ENCODE measurements at regions not wholly inside any gene's neighbourhood (a gene's known extent, or its start where the extent isn't known, plus 50 kb on each side); places are given as distances from the start of the nearest gene placed in this dataset.
"Not testable (repeated sequence)": the region's sequence is repeated elsewhere in the genome, so short reads cannot be mapped to it uniquely, and the experiment has no call there.

- Histone ChIP-seq H2AFZ (ENCODE audit: low read length) (peak overlapping the region; percentile 80), H4K20me1 (ENCODE audit: insufficient read depth, low read length) (no peaks in the 10 kb centered on the region), H3K79me2 (ENCODE audit: insufficient read depth, low read length) (no peaks in the 10 kb centered on the region), H3K4me2 (ENCODE audit: insufficient read depth, low read length) (peak overlapping the region; percentile 76), H3K4me1 (ENCODE audit: insufficient read depth, low read length) (peaks cover 6% of the 10 kb centered on the region), H3K27me3 (ENCODE audit: insufficient read depth, low read length) (peaks cover 8% of the 10 kb centered on the region), H3K27ac (ENCODE audit: low read depth, low read length) (no peak overlapping the region), H3K9me3 (ENCODE audit: low read depth, low read length) (no peaks in the 10 kb centered on the region), H3K36me3 (ENCODE audit: insufficient read depth, low read length) (no peaks in the 10 kb centered on the region), H3K4me3 (ENCODE audit: insufficient read depth, low read length) (peak overlapping the region; percentile 66)
- no peak for DNase-seq (ENCODE audit: insufficient read length, low spot score, missing footprints)
- no peak for TF ChIP-seq CTCF (IDR thresholded peaks at IDR 0.05; ENCODE audit: extremely low read depth, low read depth, low read length)
Measured at GRCh38 chr2:741195-741496, 63.9 kb upstream of the TMEM18 start.

GRCh38 chr2:740322-741194 is 63.4 kb upstream of the TMEM18 start:
- DNase-seq (ENCODE audit: insufficient read length, low spot score, missing footprints), result peak; percentile 87
- not testable (repeated sequence) for H3K9me3 ChIP-seq (ENCODE audit: low read depth, low read length); H3K4me1 ChIP-seq (ENCODE audit: insufficient read depth, low read length); H3K27me3 ChIP-seq (ENCODE audit: insufficient read depth, low read length); H3K36me3 ChIP-seq (ENCODE audit: insufficient read depth, low read length); H4K20me1 ChIP-seq (ENCODE audit: insufficient read depth, low read length); H3K79me2 ChIP-seq (ENCODE audit: insufficient read depth, low read length); H3K27ac ChIP-seq (ENCODE audit: low read depth, low read length)
- peak overlapping the region; percentile 76 for H3K4me2 ChIP-seq (ENCODE audit: insufficient read depth, low read length)
- H2AFZ ChIP-seq (ENCODE audit: low read length), result peak overlapping the region; percentile 80
- H3K4me3 ChIP-seq (ENCODE audit: insufficient read depth, low read length), result peak overlapping the region; percentile 66

GRCh38 chr2:739864-740321 is 62.7 kb upstream of the TMEM18 start:
- peak overlapping the region; percentile 66 for H3K4me3 ChIP-seq (ENCODE audit: insufficient read depth, low read length)
- H3K4me2 ChIP-seq (ENCODE audit: insufficient read depth, low read length), result peak overlapping the region; percentile 76

GRCh38 chr2:736939-737338 is 59.7 kb upstream of the TMEM18 start:
- no peak for TF ChIP-seq CTCF (IDR thresholded peaks at IDR 0.05; ENCODE audit: extremely low read depth, low read depth, low read length)
- Histone ChIP-seq H3K4me3 (ENCODE audit: insufficient read depth, low read length) (no peak overlapping the region), H3K27me3 (ENCODE audit: insufficient read depth, low read length) (no peaks in the 10 kb centered on the region), H2AFZ (ENCODE audit: low read length) (no peak overlapping the region), H3K9me3 (ENCODE audit: low read depth, low read length) (no peaks in the 10 kb centered on the region), H3K4me2 (ENCODE audit: insufficient read depth, low read length) (no peak overlapping the region), H3K36me3 (ENCODE audit: insufficient read depth, low read length) (no peaks in the 10 kb centered on the region), H3K27ac (ENCODE audit: low read depth, low read length) (no peak overlapping the region), H3K4me1 (ENCODE audit: insufficient read depth, low read length) (peaks cover 6% of the 10 kb centered on the region), H4K20me1 (ENCODE audit: insufficient read depth, low read length) (no peaks in the 10 kb centered on the region), H3K79me2 (ENCODE audit: insufficient read depth, low read length) (no peaks in the 10 kb centered on the region)
- DNase-seq (ENCODE audit: insufficient read length, low spot score, missing footprints), result no peak

More at GRCh38 chr2:739864-740321, 62.7 kb upstream of the TMEM18 start:
- H4K20me1 ChIP-seq (ENCODE audit: insufficient read depth, low read length); H3K79me2 ChIP-seq (ENCODE audit: insufficient read depth, low read length); H3K27me3 ChIP-seq (ENCODE audit: insufficient read depth, low read length); H3K4me1 ChIP-seq (ENCODE audit: insufficient read depth, low read length); DNase-seq (ENCODE audit: insufficient read length, low spot score, missing footprints); H3K36me3 ChIP-seq (ENCODE audit: insufficient read depth, low read length); H3K9me3 ChIP-seq (ENCODE audit: low read depth, low read length); H3K27ac ChIP-seq (ENCODE audit: low read depth, low read length): not testable (repeated sequence)
- H2AFZ ChIP-seq (ENCODE audit: low read length), result peak overlapping the region; percentile 80

- H4K20me1 ChIP-seq (ENCODE audit: insufficient read depth, low read length), result no peaks in the 10 kb centered on the region
- no peak for TF ChIP-seq CTCF (IDR thresholded peaks at IDR 0.05; ENCODE audit: extremely low read depth, low read depth, low read length)
- DNase-seq (ENCODE audit: insufficient read length, low spot score, missing footprints), result no peak
- H3K4me2 ChIP-seq (ENCODE audit: insufficient read depth, low read length), result no peak overlapping the region
- H3K9me3 ChIP-seq (ENCODE audit: low read depth, low read length), result no peaks in the 10 kb centered on the region
- no peak overlapping the region for H2AFZ ChIP-seq (ENCODE audit: low read length)
- H3K79me2 ChIP-seq (ENCODE audit: insufficient read depth, low read length), result no peaks in the 10 kb centered on the region
- no peaks in the 10 kb centered on the region for H3K36me3 ChIP-seq (ENCODE audit: insufficient read depth, low read length)
- no peak overlapping the region for H3K27ac ChIP-seq (ENCODE audit: low read depth, low read length)
- no peaks in the 10 kb centered on the region for H3K27me3 ChIP-seq (ENCODE audit: insufficient read depth, low read length)
- H3K4me3 ChIP-seq (ENCODE audit: insufficient read depth, low read length), result no peak overlapping the region
- H3K4me1 ChIP-seq (ENCODE audit: insufficient read depth, low read length), result peaks cover under 1% of the 10 kb centered on the region
Measured at GRCh38 chr2:735670-736218, 58.5 kb upstream of the TMEM18 start.
